HUES6 (cell line): ENCODE measurements at regions not wholly inside any gene's neighbourhood (a gene's known extent, or its start where the extent isn't known, plus 50 kb on each side); places are given as distances from the start of the nearest gene placed in this dataset.
"Not testable (repeated sequence)": the region's sequence is repeated elsewhere in the genome, so short reads cannot be mapped to it uniquely, and the experiment has no call there.

Experiments
- H3K27ac ChIP-seq: 2 replicates; pipeline ENCODE4 v1.7.0; 2013; ENCODE audit warnings: low read depth, mild to moderate bottlenecking, low read length, inconsistent platforms
- H3K27me3 ChIP-seq: 2 replicates; pipeline ENCODE4 v1.6.1; 2013; ENCODE audit warnings: low read length; ENCODE audit not compliant: control insufficient read depth, insufficient read depth
- H3K36me3 ChIP-seq: 2 replicates; pipeline ENCODE4 v1.6.1; 2013; ENCODE audit warnings: low read length; ENCODE audit not compliant: control insufficient read depth, insufficient read depth
- H3K4me1 ChIP-seq: 2 replicates; pipeline ENCODE4 v1.6.1; 2013; ENCODE audit warnings: low read length; ENCODE audit not compliant: control insufficient read depth, insufficient read depth
- H3K4me3 ChIP-seq: 2 replicates; pipeline ENCODE4 v1.5.1; 2013; ENCODE audit warnings: low read depth, low read length
- H3K9ac ChIP-seq: one replicate; pipeline ENCODE4 v1.6.1; 2013; ENCODE audit warnings: mild to moderate bottlenecking, low read length
- H3K9me3 ChIP-seq: 2 replicates; pipeline ENCODE4 v1.6.1; 2013; ENCODE audit warnings: low read depth, low read length; ENCODE audit not compliant: control insufficient read depth, insufficient read depth

GRCh38 chr9:31536471-31536870 is 848.0 kb upstream of the ACO1 start:
- H3K9me3 ChIP-seq, result no peaks in the 10 kb centered on the region
- no peak overlapping the region for H3K9ac ChIP-seq
- H3K4me3 ChIP-seq, result no peak overlapping the region
- no peak overlapping the region for H3K27ac ChIP-seq
- no peaks in the 10 kb centered on the region; the same call in 1 of the 2 replicates for H3K4me1 ChIP-seq
- H3K27me3 ChIP-seq, result no peaks in the 10 kb centered on the region
- H3K36me3 ChIP-seq, result no peaks in the 10 kb centered on the region

GRCh38 chr9:31541721-31542281 is 842.6 kb upstream of the ACO1 start:
- peaks cover 6% of the 10 kb centered on the region; the same call in 1 of the 2 replicates for H3K4me1 ChIP-seq
- no peaks in the 10 kb centered on the region for H3K36me3 ChIP-seq
- no peaks in the 10 kb centered on the region for H3K9me3 ChIP-seq
- H3K9ac ChIP-seq, result no peak overlapping the region
- H3K27me3 ChIP-seq, result no peaks in the 10 kb centered on the region
- no peak overlapping the region for H3K4me3 ChIP-seq
- H3K27ac ChIP-seq, result no peak overlapping the region

DNA sequence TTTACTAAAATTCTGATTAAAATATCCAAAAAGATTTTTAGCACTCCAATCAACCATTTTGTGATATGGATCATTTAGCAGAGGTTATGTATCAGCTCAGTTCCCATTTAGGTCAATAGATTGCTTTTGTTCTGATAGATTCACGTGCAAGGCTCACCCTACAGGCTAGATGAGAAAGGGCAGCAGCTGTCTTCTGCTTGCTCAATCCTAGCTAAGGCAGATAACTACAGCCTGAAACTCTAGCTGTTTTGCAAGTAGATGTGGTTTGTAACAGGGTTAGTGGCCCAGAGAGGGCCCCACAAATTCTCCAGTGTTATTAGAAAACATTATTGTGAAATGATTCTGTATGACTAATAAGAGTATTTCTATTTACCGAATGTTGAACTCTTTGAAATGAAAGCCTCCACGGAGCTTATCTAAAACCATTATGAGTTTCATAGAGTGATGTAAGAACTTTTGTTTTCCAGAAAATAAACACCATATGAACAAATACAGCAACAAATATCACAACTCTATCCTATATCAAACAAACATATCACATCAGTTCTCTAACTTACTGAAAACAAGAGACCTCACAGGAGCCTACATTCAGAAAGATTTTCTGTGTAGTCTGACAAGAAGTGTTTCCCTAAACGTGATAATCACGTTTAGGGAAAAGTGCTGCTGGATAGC is 841.9 kb upstream of the ACO1 start:
- no peak overlapping the region for H3K27ac ChIP-seq
- H3K27me3 ChIP-seq, result no peaks in the 10 kb centered on the region
- H3K4me3 ChIP-seq, result no peak overlapping the region
- no peaks in the 10 kb centered on the region for H3K36me3 ChIP-seq
- peaks cover 6% of the 10 kb centered on the region; the same call in 1 of the 2 replicates for H3K4me1 ChIP-seq
- H3K9me3 ChIP-seq, result no peaks in the 10 kb centered on the region
- H3K9ac ChIP-seq, result no peak overlapping the region

DNA sequence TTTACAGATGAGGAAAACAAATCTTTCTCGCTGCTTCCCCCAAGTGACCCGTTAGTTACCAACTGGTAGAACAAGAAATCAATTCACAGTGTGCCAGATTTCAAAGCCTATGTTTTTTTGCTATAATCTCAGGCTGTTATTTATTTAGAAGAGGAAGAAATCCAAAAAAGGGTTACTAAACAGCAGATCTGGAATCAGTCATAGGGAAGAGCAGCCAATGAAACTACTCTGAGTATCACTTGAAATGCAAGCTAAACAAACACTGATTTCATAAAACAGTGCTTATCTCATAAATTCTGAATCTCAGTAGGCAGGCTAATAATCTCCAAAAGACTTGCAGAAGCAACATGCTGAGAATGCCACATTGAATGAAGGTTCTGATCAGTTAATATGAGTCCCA is 829.5 kb upstream of the ACO1 start:
- Histone ChIP-seq H3K9ac (no peak overlapping the region), H3K4me1 (no peaks in the 10 kb centered on the region), H3K9me3 (peaks cover 7% of the 10 kb centered on the region; the same call in 1 of the 2 replicates), H3K27me3 (no peaks in the 10 kb centered on the region), H3K27ac (no peak overlapping the region), H3K36me3 (no peaks in the 10 kb centered on the region), H3K4me3 (no peak overlapping the region)

DNA sequence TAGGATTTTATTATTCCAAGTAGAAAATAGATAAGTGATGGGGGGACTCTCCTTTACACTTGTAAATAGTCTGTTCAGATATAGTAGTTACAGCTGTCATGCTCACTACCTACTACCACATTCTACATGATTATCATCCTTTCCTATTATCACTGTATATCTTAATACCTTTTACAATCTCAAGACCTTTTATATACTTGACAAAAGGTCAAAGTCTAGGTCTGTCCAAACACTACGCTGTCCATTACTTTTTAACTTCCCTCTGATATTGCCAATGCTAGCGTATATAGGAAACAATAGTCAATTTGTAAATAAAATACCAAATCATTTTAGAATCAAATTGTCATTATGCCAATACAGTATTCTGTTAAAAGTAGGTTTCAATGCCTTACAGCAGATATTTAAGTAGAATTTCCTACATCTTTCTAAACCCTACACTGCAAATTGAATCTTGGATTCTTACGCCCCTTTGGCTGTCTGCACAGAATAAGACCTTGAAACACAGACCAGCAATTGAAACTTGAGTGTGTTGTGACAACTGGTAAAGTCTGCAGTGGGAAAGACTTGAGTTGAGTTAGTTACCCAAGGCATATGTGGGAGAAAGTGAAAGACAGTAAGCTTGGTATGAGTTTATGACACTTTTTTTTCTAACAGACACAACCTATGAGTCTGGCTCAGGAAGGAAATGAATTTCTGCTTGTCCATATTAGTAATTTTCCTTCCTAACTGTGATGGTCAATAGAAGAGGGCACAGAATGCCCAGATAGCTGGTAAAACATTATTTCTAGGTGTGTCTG is 827.6 kb upstream of the ACO1 start:
- Histone ChIP-seq H3K4me3 (no peak overlapping the region), H3K27ac (no peak overlapping the region), H3K9me3 (peaks cover 7% of the 10 kb centered on the region; the same call in 1 of the 2 replicates), H3K36me3 (no peaks in the 10 kb centered on the region), H3K27me3 (no peaks in the 10 kb centered on the region), H3K4me1 (no peaks in the 10 kb centered on the region), H3K9ac (no peak overlapping the region)

GRCh38 chr9:31572190-31572589 is 812.3 kb upstream of the ACO1 start:
- H3K4me1 ChIP-seq, H3K36me3 ChIP-seq, H3K9ac ChIP-seq, H3K9me3 ChIP-seq, H3K27ac ChIP-seq, H3K27me3 ChIP-seq, H3K4me3 ChIP-seq: not testable (repeated sequence)

GRCh38 chr9:31573561-31573960 is 810.9 kb upstream of the ACO1 start:
- no peak overlapping the region for H3K9ac ChIP-seq
- H3K4me3 ChIP-seq, result no peak overlapping the region
- H3K36me3 ChIP-seq, result no peaks in the 10 kb centered on the region
- H3K27ac ChIP-seq, result no peak overlapping the region
- H3K27me3 ChIP-seq, result no peaks in the 10 kb centered on the region
- H3K9me3 ChIP-seq, result no peaks in the 10 kb centered on the region
- no peaks in the 10 kb centered on the region for H3K4me1 ChIP-seq

DNA sequence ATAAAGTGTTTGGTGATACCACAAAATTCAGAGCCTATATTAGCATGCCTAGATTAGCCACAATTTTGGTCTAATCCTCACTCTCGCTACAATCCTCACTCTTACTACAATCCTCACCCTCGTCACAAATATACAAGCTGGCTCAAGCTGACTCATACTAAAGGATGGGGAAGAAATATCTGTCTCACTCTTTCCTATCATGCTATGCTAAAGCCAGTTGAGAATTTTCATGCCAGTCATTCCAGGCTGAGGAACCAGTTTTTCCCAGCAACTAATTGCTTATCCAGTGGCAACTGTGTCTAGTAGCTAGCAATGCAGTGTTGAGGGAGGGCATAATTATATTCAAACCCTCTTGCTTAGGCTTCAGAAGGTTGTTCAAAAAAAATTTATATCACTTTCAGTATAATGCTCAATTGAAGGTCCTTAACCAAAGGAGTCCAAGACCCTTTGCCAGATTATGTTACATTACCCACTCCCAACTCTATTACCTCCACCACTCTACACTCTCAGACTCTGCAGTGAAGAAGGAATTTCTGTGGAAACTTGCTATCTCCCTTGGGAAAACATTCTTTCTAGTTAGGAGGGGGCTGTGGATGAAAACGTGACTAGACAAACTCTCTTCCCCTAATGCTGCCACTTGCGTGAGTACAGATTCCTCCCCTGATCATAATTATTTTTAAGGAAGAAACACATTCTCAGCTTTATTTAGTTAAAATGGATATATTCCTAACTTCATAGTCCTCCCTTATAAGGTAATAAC is 810.3 kb upstream of the ACO1 start:
- no peaks in the 10 kb centered on the region for H3K36me3 ChIP-seq
- no peaks in the 10 kb centered on the region for H3K27me3 ChIP-seq
- no peak overlapping the region for H3K9ac ChIP-seq
- H3K27ac ChIP-seq, result no peak overlapping the region
- no peaks in the 10 kb centered on the region for H3K9me3 ChIP-seq
- no peaks in the 10 kb centered on the region for H3K4me1 ChIP-seq
- H3K4me3 ChIP-seq, result no peak overlapping the region

- Histone ChIP-seq H3K27me3 (no peaks in the 10 kb centered on the region), H3K27ac (no peak overlapping the region), H3K4me3 (no peak overlapping the region), H3K36me3 (no peaks in the 10 kb centered on the region), H3K4me1 (no peaks in the 10 kb centered on the region), H3K9me3 (no peaks in the 10 kb centered on the region), H3K9ac (no peak overlapping the region)
Observed at GRCh38 chr9:31582071-31582470, 802.4 kb upstream of the ACO1 start.

DNA sequence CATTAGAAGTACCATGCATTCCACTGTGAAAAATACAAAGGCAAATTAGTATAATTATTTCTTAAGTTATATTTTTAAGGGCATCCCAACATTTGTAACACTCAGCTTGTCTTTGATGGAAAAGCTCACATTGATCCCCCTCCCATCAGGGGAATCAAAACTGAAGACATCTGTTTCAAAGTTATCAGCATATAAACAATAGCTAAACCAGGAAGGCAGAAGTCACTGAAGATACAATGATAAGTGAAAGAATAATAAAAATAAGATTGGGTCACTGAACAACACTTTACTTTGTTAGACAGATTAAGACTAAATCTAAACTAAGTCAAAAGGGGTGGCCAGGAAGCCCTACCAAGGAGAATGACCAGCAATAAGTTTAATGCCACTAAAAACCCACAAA is 801.9 kb upstream of the ACO1 start:
- H3K27ac ChIP-seq, result no peak overlapping the region
- no peak overlapping the region for H3K4me3 ChIP-seq
- no peaks in the 10 kb centered on the region for H3K36me3 ChIP-seq
- H3K4me1 ChIP-seq, result no peaks in the 10 kb centered on the region
- H3K9me3 ChIP-seq, result no peaks in the 10 kb centered on the region
- H3K9ac ChIP-seq, result no peak overlapping the region
- no peaks in the 10 kb centered on the region for H3K27me3 ChIP-seq

DNA sequence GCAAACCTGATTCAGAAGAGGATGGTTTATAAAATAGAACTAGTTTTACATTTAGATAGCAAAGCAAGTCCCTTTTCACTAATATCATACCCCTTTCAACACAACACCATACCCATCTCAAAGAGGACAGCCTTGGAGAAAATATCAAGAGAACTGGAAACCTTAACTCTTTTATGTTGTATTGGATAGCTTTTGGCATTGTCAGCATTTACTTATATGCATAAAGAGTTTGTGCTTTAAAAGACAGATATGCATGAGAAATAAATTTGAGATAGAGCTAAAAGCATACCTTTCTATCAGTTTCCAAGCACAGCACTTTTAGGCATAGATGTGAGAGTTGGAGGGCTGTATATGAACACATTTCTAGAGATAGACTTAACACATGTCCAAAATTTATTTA is 799.3 kb upstream of the ACO1 start:
- no peaks in the 10 kb centered on the region for H3K27me3 ChIP-seq
- H3K27ac ChIP-seq, result no peak overlapping the region
- no peaks in the 10 kb centered on the region for H3K36me3 ChIP-seq
- no peaks in the 10 kb centered on the region for H3K4me1 ChIP-seq
- H3K4me3 ChIP-seq, result no peak overlapping the region
- H3K9me3 ChIP-seq, result no peaks in the 10 kb centered on the region
- H3K9ac ChIP-seq, result no peak overlapping the region
